SHP77 treated with DMSO at 0.1 percent for 48 hours (cell line): ENCODE measurements at regions not wholly inside any gene's neighbourhood (a gene's known extent, or its start where the extent isn't known, plus 50 kb on each side); places are given as distances from the start of the nearest gene placed in this dataset.

Experiments used
- DNase-seq: peaks from one replicate; lab custom pipeline; 2025; lab: John Stamatoyannopoulos, UW

DNA sequence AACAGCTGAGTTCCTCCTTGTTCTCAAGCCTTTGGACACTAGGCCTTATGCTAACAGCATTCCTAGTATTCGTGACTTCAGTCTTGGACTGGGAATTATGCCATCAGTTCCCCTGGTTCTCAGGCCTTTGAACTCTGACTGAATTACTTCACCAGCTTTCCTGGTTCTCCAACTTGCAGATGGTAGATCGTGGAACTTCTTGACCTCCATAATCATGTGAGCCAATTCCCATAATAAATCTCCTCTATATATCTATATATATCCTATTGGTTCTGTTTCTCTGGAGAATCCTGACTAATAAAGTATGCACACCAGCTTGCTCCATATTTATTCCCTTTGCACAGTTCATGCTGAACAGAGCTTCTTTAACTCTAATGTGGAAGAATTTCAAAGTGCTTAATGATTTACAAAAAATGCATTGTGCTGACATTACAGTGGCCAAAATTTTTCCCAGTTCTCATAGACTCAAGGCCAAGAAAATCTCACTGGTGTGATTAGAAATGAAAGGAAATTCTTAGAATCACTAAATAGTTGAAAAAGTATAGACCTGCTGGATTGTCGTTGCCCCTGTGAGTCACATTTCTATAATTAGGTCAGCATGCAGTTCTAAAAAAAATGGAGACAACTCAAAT, 462.9 kb upstream of the ADAMTS5 start:
- no peak for DNase-seq

DNA sequence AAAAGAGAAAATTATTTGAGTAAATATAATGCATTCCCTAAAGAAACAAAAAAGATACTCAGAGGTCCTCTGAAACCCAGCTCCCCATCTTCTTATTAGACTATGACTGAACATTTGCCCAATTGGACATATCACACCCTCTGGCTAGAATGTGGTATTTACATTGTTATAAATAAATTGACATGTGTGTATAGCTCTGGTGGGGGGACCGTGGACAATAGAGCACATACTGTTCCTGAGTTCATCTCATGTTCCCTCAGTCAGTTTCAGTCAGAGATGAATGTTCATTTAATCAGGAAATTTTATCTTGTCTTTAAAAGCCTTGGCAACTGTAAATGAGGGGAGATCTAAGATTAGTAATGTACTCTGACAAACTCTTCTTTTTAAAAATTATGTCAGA, 459.3 kb upstream of the ADAMTS5 start:
- DNase-seq, result no peak

DNA sequence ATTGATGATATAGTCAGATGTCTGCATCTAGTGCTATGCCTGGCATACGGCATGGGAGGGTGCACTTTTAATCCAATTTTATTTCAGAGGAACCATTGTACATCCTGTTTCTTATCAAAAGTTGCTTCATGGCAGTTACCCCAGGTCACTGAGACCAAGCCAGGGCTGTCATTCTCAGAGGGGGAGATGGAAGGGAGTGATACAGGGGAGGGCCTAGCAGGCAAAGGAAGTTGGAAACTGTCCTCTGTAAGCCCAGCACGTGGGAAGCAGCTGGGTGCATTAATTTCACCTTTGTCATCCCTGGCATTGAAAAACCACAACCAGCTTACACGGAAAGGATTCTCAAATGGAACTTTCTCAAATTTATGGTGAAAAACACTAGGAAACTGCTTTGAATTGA, 458.7 kb upstream of the ADAMTS5 start:
- no peak for DNase-seq

DNA sequence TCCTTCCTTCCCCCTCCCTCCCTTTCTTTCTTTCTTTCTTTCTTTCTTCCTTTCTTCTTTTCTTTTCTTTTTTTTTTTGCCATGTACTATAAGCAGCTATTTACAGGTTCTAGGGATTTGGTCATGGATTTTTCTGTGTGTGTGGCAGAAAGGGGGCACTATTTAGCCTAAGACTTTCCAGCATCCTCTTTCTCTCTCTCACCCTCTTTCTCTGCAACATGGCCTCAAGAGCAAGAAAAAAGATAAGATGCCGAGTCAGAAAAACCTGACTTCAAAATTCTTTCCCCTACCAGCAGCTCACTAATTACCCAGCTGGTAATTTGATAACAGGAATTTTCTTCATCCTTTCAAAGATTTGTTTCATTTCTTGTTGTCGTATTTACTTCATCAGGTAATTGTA, 458.3 kb upstream of the ADAMTS5 start:
- no peak for DNase-seq

DNA sequence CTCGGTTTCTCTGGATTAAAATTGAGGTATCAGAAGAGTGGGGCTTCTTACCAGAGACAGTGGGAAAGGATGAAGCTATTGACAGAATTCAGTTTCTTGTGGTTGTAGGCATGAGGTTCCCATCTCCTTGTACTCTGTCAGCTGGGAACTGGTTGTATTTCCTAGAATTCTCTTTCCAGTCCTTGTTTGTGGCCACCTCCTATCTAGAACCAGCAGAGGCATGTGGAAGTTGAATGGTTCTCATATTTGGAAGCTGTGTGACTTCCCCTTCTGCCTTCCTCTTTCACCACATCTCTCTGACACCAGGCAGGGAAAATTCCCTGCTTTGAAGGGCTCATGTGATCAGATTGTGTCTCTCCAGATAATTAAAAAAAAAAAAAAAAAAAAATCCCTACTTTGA, 457.7 kb upstream of the ADAMTS5 start:
- DNase-seq, result no peak

DNA sequence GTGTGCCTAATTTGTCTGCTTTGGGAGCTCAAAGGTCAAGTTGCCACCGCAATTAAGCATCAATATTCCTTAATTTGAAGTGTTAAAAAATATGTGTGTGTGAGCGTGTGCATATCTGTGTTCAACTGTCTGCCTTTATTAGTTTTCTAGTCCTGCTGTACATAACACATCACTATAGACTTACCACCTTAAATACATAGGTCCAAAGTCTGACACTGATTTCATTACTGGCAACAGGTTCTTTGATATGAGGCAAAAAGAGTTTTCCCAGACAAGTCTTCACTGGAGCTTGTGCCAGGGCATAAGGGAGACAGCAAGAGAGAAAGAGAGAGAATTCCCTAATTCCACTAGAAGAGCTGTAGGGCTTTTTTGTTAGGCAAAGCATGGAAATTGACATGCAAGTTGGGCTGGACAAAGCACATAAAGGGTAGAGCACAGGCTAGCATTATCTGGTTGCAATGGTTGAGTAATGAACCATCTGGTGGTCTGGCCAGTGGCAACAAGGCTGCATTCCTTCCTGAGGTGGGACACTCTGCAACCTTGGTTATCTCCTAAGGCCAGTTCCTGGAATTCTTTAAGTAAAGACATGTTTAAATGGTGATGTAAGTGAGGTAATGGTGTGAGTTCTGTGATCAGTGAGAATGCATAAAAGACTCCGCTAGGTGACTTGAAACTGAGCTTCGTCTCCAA, 457.2 kb upstream of the ADAMTS5 start:
- DNase-seq, result no peak

DNA sequence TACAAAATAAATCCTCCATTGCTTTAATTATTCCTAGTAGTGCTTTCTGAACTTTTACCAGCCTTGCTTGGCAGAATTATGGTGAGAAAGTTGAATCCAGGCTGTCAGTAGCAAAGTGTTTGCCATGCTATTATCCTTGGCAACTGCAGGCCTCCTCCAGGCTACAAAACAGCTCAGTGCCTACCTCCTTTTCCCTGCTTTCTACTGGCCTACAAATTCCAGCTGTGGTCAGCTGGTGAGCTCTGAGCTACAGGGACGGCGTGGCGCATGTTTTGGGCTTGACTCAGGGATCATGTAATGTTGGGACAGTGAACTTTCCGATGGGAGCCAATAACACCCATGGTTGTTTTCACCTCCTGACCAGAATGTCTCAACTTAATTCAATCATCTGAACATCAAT, 456.1 kb upstream of the ADAMTS5 start:
- no peak for DNase-seq

DNA sequence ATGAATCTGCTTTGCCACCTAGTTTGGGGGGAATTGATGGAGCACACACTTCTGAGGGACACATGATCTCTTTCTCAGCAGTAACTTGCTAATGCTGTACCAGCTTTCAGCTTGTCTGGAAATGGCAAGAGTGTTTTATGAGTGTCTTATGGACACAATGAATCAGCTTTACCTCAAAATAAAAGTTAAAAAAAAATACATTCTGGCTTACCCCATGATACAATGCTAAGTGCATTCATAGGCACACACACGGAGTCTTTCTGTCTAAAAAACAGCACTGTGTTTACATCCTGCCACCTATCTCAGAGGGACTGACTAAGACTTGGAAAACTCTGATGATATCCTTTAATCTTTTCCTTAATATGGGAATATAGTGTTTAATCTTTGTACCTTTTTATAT, 455.5 kb upstream of the ADAMTS5 start:
- no peak for DNase-seq

DNA sequence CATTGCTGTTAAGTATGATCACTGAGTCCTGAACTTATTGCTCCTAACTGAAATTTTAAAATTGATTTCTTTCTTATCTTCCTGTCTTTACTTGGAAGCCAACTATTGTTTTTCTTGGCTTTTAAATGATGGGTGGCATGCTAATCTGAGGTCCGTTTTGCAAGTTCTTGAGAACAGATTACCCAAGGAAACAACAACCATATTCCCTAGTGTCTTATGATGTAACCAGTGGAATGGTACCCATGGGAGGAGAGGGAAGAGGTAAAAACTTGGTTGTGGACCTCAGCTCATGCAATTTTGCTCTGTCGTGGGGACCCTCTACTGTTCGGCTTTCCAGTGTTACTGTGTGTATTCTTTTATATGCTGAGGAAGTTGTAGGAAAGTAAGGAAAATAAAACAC, 454.8 kb upstream of the ADAMTS5 start:
- no peak for DNase-seq

DNA sequence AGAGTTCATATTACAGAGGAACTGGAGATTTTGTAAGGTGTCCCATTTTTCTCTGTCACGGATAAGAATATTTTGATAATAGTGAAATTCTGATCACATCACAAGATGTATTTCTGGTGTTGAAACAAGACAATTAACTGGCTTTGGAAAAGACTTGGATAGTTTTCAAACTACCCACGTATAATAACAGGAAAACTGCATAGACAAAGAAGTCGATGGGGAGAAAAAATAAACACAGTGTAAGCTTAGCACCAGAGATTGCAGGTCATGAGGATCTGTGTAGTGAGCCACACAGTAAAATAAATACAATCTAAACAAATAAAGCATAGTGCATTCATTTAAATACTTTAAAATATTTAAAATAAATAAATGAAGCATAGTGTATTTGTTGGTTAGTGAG, 452.3 kb upstream of the ADAMTS5 start:
- no peak for DNase-seq

DNA sequence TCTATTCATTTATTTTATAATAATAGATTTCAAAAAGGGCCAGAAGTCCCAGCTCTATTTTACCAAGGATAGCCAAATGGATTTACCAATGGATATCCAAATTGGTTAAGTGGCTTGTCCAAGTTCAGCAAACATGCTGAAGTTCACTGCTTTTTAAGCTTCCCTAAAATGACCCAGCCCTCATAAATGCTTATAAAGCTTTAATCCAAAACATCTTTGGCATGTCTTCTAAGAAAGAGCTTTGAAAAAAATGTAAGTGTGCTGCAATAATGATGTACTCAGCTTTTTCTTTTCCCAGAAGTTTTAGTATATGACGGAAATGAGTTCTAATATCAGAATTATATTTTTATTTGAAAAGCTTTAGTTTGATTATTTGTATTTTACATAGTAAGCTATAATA, 451.5 kb upstream of the ADAMTS5 start:
- no peak for DNase-seq

DNA sequence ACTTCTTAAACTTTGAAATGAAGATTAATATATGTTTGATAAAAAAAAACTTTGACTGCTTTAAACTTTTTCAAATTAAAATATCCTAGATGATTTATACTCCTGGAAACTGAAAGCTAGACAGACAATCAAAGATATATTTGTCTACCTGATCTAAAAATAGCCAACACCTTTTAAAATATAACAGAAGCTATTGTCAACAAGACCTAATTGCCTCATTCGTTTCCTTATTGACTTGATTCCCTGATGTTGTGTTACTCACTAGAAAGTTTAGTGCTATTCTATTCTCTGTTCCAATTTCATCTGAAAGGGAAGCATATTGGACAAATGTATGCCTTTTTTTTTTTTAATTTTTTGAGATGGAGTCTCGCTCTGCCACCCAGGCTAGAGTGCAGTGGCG, 445.6 kb upstream of the ADAMTS5 start:
- no peak for DNase-seq

DNA sequence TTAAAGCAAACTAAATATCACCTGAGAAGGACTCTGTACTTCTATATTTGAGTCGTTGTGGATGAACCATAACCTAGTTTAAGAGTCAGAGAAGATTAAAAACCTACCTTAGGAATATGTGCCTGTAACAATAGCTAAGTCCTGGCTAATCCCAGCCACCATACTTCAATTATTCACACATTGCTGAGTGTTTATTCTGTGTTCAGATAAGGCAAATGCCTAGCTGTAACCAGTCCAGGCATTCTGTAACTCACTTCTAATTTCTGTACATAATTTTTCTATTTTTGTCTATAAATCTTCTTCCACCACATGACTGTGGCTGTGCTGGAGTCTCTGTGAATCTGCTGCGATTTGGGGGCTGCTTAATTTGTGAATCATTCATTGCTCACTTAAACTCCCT, 441.9 kb upstream of the ADAMTS5 start:
- DNase-seq, result no peak

DNA sequence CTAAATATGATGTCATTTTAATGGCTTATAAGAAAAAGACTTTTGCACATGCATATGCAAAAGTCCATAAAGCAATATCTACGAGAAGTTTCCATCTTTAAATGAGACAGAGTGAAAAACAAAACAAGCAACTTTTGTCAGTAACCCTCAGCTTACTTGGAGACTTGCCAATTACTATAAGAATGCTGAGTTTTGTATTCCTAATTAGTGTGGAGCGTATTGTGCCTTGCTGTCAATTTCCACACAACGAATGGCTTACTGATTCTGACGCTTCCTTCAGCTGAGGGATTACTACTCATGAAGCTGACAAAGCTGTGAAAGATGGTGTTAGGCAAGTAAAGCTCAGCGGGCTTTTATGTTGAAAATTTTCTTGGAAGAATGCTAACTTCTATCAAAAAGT, 440.4 kb upstream of the ADAMTS5 start:
- no peak for DNase-seq

DNA sequence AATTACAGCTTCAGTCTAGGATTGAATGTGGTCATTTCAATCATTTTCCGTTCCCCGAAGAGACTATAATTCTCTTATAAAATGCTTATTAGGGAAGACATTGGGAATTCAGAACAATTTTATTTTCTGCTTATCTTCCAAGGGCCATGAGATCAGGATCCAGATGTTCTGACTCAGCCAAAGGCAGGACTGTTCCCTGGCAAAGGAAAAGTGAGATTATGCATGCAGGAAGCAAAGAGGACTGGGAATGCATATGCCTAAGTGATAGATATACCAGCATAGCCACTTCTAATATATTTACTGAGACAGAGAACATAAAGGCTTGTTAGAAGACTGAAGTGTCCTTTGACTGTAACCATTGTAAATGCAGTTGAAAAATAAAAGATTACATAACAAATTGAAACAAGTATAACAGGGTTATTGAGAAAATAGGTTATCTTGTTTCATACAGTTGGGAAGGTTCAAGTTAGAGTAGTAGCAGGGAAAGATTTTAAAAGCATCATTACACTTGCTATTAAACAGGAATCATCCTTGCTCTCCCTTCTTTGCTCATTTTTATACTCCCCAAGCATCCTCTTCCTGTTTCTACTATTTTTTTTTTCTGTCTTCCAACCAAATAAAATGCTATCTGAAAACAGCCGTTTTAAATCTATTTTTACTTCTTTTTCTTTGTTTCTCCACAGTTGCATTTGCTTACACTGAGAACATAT, 439.6 kb upstream of the ADAMTS5 start:
- no peak for DNase-seq

DNA sequence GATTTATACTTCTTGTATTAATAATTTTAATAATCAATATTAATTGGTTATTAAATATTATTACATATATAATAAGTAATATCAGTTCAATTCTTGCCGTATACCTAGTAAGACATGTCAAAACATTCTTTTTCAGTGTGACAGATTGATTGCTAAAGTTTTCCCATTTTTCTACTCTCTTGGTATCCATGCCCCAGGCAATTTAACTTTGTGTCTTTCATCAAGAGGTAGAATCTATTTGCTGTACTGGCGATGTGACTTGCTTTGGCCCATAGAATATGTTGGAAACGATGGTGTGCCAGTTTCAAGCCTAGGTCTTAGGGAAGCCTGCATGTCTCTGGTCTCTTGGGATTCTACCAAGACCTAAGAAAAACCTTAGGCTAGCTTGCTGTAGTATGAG, 436.1 kb upstream of the ADAMTS5 start:
- DNase-seq, result no peak

DNA sequence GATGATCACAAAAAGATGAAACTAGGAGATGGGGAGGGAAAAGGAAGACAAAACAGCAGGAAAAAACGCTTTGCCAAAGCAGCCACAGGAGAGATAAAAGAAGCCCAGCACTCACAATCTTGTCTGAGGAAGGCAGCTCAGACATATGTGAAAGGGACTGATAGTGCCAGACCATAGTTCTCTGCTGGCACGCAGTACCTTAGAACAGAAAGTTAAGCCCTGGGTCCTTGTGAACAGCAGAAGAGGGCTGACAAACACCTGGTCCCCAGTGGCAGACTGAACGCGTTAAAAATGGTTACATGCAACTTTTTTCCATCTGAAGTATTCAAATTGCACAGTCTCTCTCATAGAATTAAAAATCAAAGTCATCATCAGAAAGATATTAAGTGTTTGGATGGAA, 433.2 kb upstream of the ADAMTS5 start:
- DNase-seq, result no peak

DNA sequence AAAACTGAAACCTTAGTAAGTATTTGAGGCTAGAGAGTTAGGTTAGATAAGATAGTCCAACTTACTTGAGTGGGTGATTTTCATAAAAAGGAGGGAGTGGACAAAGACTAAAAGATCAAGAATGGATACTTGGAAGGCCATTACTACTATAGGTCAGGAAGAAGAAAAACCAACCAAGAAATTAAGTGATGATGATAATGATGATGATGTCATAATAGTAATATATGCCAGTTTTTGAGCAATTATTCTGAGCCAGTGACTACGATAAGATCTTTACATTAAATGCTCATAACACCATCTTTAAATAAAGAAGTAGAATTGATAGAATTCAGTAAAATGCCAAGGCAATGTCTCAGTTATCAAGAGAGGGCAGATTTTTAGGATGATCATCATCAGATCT, 430.7 kb upstream of the ADAMTS5 start:
- DNase-seq, result no peak

DNA sequence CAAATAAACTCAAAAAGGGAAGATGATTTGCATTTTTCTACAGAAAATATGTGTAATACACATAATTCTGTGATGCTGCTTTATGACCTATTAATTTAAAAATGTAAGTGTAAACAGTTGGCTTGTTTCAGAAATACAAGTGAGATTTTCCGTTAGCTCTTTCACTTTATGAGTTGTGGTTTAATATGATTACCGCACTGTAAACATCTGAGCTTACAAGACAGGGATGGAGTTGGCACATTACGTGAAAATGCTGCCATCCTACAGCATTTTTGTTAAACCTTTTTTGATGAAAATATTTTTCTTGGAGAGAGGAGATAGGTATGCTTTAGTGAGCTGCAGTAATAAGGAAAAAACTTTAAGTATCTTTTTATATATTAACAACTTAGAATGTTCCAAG, 426.8 kb upstream of the ADAMTS5 start:
- no peak for DNase-seq

DNA sequence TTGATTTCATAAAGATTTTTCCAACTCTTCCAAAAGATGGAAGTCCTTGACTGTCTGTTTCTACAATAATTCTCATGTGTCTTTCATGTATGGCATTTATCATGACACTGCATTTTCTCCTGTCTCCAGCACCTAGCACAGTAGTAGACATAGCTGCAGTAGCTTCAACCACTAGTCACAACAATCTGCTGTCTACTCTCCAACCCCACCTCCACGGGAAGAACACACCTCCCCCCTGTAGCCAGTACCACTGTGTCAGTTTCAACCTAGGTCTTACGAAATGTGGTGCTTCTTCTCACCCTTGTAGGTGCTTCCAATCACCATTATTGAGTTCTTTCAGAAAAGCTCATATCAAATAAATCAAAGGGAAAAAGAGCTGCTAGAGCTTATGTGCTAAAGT, 425.1 kb upstream of the ADAMTS5 start:
- DNase-seq, result no peak

DNA sequence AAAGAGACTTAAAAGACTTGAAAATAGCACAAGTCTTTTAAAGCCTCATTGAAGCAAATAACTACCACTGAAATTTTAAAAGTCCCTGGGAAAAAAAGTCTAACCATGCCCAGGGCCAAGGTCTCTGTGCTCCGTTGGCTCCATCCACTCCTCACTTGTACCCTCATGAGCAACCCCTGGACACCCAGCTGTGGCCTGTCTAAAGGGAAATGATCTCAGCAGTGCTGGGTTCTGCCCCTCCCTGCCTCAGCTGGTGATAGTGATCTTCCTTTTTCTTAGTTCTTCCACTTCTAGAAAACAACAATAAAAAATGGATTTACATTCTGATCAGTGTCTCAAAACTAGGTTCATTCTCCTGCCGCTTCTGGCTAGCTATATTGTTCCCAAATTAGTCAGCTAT, 423.5 kb upstream of the ADAMTS5 start:
- no peak for DNase-seq

DNA sequence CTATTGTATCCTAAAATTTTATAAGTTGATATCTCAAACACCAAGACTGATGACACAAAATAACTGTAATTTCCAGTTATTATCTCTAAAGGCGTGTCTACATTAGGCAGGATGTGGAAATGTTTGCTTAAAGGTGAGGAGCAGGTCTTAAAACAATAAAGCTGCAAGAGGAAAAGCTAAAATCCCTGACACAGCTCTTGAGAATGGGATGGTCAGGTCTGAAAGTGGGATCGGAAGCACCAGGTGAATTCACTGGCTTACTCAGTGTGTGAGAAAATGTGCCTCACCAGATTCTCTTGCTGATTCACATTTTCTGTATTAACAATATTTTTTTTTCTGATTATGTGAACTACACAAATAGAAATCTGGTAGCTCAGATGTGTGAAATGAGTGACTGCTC, 421.9 kb upstream of the ADAMTS5 start:
- DNase-seq, result no peak

DNA sequence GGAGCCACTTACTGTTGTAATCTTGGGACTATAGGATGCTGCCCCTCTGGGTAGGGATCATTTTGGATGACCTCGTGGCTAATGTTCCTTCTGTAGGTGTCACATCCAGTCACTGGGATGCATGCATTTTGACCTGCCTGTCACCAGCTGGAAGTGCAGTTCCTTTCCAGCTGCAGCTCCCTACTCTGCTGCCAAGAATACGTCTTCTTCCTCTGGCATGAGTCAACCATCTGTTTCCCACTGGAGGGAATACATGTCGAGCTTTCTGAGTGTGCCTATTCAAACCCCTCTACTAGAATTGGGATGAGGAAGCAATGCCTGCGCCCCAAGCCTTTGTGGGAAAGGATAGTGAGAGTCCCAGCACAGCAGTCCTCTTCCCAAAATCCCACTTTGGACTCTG, 415.5 kb upstream of the ADAMTS5 start:
- no peak for DNase-seq

DNA sequence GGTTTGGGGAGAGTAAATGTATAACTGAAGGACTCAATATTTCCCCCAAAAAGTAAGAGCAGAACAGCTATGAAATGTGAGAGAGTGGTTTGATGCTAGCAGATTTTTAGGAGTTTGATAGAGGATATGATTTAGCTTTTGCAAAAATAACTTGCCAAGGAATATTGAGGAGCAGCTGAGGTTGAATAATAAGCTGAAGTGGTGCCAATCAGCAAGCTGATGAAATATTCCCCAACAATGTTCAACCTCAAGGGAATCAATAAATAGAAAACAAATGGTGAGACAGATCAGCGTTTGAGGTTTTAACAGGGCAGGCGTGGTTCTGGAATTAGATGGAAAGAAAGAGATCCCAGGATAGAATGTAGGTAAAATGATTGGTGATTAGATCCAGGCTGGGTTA, 413.4 kb upstream of the ADAMTS5 start:
- no peak for DNase-seq
